Thoracic aorta (tissue), 2 donors: ENCODE measurements at regions not wholly inside any gene's neighbourhood (a gene's known extent, or its start where the extent isn't known, plus 50 kb on each side); places are given as distances from the start of the nearest gene placed in this dataset.

Experiments used
- ATAC-seq: fragments of 150-250 bp; one replicate; pipeline ENCODE4 v1.8.0; 2017; ENCODE audit warnings: low read depth; ENCODE audit not compliant: insufficient number of reproducible peaks, low FRiP score
- DNase-seq: peaks from one replicate; pipeline ENCODE4 v3.0.0-alpha.2; 2020; ENCODE audit warnings: low spot score
- H3K27ac ChIP-seq, 2 donors: fragments of 200-600 bp; sonication (generic); 1 replicate in 1 of 2; 2 replicates in 1 of 2; pipeline ENCODE4 v1.5.1; 2016; ENCODE audit warnings: mild to moderate bottlenecking in 2 of 2, moderate library complexity in 2 of 2
- H3K27me3 ChIP-seq: fragments of 200-600 bp; sonication (generic); replicated peaks from 2 replicates; pipeline ENCODE4 v1.6.0; 2016; ENCODE audit warnings: mild to moderate bottlenecking; ENCODE audit not compliant: insufficient read depth
- H3K36me3 ChIP-seq: fragments of 200-600 bp; sonication (generic); one replicate; pipeline ENCODE4 v1.5.1; 2016
- H3K4me1 ChIP-seq, 2 donors: fragments of 200-600 bp; sonication (generic); 1 replicate in 1 of 2; 2 replicates in 1 of 2; pipeline versions ENCODE4 v1.5.1 to v1.6.0; 2016; ENCODE audit warnings: low read depth in 2 of 2, mild to moderate bottlenecking in 1 of 2; ENCODE audit not compliant: control insufficient read depth in 1 of 2
- H3K4me3 ChIP-seq: fragments of 200-600 bp; sonication (generic); 2 replicates; pipeline ENCODE4 v1.5.1; 2016; ENCODE audit warnings: mild to moderate bottlenecking
- H3K9me3 ChIP-seq: fragments of 200-600 bp; sonication (generic); 2 replicates; pipeline ENCODE4 v1.5.1; 2016
- CTCF ChIP-seq: fragments of 200-600 bp; sonication (generic); IDR thresholded peaks from one replicate; pipeline ENCODE4 v1.5.1; 2019; ENCODE audit warnings: antibody characterized with exemption

- no peak overlapping the region for H3K27ac ChIP-seq
- ATAC-seq (no peak), DNase-seq (no peak)
- H3K36me3 ChIP-seq: no peaks in the 10 kb centered on the region
- H3K27me3 ChIP-seq: no peaks in the 10 kb centered on the region
- TF ChIP-seq CTCF: no peak
- no peaks in the 10 kb centered on the region for H3K4me1 ChIP-seq
- no peak overlapping the region for H3K4me3 ChIP-seq
- H3K9me3 ChIP-seq: no peaks in the 10 kb centered on the region
These were observed 68.7 kb upstream of the AASS start for GRCh38 chr7:122212754-122213153.

GRCh38 chr7:122211362-122211761 is 67.3 kb upstream of the AASS start:
- no peak for DNase-seq
- H3K27ac ChIP-seq: no peak overlapping the region
- H3K36me3 ChIP-seq: no peaks in the 10 kb centered on the region
- H3K4me1 ChIP-seq: no peaks in the 10 kb centered on the region
- no peaks in the 10 kb centered on the region for H3K27me3 ChIP-seq
- peaks cover 13% of the 10 kb centered on the region for H3K9me3 ChIP-seq
- TF ChIP-seq CTCF: no peak
- no peak for ATAC-seq
- no peak overlapping the region for H3K4me3 ChIP-seq

GRCh38 chr7:122206985-122207384 is 62.9 kb upstream of the AASS start:
- ATAC-seq (no peak), DNase-seq (no peak)
- no peak for TF ChIP-seq CTCF
- Histone ChIP-seq H3K4me1 (no peaks in the 10 kb centered on the region), H3K4me3 (no peak overlapping the region), H3K27ac (no peak overlapping the region), H3K9me3 (peaks cover 15% of the 10 kb centered on the region), H3K36me3 (no peaks in the 10 kb centered on the region), H3K27me3 (no peaks in the 10 kb centered on the region)

GRCh38 chr7:122203814-122204213 is 59.8 kb upstream of the AASS start:
- no peaks in the 10 kb centered on the region for H3K36me3 ChIP-seq
- DNase-seq (no peak), ATAC-seq (no peak)
- H3K9me3 ChIP-seq: peaks cover 15% of the 10 kb centered on the region
- no peak overlapping the region for H3K27ac ChIP-seq
- no peaks in the 10 kb centered on the region for H3K27me3 ChIP-seq
- TF ChIP-seq CTCF: no peak
- H3K4me3 ChIP-seq: no peak overlapping the region
- no peaks in the 10 kb centered on the region for H3K4me1 ChIP-seq

GRCh38 chr7:122200888-122201287 is 56.8 kb upstream of the AASS start:
- ATAC-seq: no peak
- Histone ChIP-seq H3K9me3 (no peaks in the 10 kb centered on the region), H3K4me3 (no peak overlapping the region), H3K27ac (no peak overlapping the region), H3K27me3 (no peaks in the 10 kb centered on the region), H3K4me1 (no peaks in the 10 kb centered on the region), H3K36me3 (no peaks in the 10 kb centered on the region)
- TF ChIP-seq CTCF: no peak
- DNase-seq: no peak
